ENCODE measurements at regions not wholly inside any gene's neighbourhood (a gene's known extent, or its start where the extent isn't known, plus 50 kb on each side); places are given as distances from the start of the nearest gene placed in this dataset.
A peak's percentile ranks its signal among the peaks of the same experiment; 100 is the strongest.
"Not testable (repeated sequence)": the region's sequence is repeated elsewhere in the genome, so short reads cannot be mapped to it uniquely, and the experiment has no call there.

DNA sequence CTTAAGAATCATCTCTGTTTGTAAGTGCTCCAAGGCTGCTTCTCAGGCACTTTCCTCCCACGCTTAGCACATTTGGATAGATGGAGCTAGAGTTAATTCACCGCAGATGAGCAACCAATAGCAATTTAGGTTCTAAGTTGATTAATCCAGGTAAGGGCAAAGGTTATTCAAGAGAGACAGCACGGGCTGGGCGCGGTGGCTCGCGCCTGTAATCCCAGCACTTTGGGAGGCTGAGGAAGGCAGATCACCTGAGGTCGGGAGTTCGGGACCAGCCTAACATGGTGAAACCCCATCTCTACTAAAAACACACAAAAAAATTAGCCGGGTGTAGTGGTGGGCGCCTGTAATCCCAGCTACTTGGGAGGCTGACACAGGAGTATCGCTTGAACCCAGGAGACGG lies 54.5 kb upstream of the UNC13C start:
- ATAC-seq; DNase-seq (ENCODE audit: missing footprints); intact Hi-C loops (cut with DNase I): not testable (repeated sequence)

DNA sequence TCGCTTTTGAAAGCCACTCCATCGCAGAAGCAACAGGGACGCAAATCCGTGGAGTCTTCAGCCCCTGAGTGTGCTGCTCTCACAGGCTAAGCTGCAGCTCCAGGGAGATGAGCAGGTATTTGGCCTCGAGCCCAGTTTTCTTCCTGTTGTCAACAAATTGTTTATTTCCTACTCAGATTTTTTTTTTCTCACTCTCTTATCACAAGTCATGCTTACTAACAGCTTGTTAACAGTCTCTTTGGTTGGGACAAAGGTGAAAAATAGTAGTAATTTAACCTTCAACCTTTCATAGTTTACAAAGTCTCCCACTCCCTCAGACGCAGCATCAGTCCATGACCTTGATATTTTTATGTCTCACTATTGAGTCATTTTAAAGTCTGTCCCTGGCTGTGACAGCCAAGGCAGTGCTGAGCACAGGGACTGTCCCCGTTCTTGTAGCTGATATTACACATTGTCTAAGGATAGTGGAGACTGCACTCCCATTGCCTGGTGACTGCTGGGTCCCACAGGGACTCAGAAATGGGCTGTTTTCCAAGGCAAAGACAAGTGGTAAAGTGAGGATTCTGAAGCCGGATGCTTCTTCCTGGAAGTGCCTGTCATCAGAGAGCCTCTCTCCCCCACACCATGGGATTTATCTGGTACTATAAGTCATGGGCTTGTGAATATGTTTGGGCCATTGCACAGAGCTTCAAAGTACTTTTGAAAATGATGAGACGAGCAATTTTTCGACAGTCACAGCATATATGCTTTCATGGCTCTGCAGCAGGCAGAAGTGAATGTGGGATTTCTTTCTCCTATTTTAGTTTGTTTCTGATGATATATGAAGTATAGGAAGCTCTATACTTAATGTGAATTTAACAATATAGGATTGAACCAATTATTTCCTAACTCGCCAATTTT lies 59.8 kb upstream of the UNC13C start:
- DNase-seq (ENCODE audit: missing footprints) (no peak), ATAC-seq (peak; percentile 59)
- intact Hi-C loops (cut with DNase I) = no loop called here

DNA sequence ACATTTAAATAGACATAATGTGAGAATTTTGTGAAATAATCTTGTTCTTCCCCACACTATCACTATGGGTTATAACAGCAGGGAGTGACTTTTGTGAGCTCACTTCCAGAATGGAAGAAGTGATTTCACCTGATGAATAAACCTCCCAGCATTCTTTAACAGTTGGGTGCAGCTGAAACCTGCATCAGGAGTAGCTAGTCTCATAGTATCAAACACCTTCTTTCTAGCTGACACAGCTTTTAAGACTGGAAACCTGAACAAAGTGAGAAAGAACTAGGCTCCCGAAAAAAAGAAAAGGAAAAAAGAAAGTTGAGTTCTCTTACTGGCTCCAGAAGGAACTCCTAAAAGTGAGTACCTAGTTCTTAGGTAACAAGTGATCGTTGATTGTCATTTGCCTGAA lies 61.1 kb upstream of the UNC13C start:
- DNase-seq (ENCODE audit: missing footprints) (no peak), ATAC-seq (no peak)
- intact Hi-C loops (cut with DNase I) = no loop called here

DNA sequence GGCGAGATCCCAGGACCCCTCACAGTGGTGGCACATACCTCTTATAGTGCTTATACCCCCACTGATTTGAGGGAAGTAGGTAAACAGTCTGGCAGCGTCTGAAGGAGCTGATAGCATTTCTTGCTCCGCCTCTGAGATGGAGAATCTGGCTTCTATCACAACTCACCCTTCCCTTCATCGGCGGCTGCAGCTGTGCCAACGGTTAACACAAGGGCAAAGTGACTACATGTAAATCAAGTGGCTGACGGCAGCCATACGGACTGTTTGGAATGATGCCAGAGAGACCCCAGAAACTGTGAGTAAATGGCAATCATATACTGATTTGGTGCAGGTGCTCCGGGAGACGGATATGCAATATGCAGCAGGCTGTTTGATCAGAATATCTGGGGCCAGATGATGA lies 66.8 kb upstream of the UNC13C start:
- ATAC-seq (no peak), DNase-seq (ENCODE audit: missing footprints) (no peak)
- intact Hi-C loops (cut with DNase I) = no loop called here

DNA sequence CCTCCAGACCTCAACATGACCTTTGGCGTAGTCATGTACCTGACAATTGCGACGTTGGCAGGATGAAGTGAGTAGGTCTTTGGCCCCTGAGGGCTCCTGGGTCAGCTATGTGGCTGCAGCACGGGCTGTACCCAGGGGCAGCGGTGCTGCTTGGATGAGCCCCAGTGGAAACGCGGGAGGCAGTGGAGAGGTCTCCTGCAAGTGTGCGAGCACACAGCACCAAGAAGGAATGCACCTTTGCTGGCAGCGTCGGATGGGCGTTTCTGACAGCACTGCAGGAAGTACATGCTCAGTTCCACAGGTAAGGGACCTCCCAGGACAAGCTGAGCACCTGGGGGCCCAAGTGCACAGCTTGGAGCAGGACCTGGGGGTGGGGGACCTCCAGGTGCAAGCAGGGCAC lies 67.4 kb upstream of the UNC13C start:
- intact Hi-C loops (cut with DNase I) = no loop called here
- DNase-seq (ENCODE audit: missing footprints) (no peak), ATAC-seq (no peak)

DNA sequence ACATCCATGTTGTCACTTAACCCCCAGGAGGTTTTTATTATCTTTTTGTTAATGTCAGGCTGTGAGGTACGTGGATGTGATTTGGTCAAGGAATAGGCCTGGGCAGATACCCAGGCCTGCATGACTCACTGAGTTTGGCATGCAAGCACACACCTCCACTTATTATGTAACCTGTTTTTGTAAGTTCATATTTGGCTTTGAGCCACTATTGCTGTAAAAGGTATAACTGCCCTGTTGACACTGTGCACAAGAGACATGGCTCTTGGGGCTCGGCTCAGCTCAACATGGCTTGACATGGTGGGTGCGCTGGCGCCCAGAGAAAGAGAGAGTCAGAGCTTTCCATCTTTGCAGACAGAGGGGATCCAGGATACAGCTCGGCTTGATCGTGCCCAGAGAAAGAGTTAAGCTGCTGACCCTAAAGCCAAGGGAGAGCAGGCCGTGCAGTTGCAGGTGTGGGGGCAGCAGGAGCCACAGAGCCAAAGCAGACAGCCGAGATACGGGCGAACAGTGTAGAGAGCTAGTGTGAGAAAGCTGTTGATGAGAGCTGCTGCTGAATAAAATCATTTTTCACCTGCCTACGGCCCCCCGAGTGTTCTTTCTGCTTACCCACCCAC lies 67.9 kb upstream of the UNC13C start:
- no peak for DNase-seq (ENCODE audit: missing footprints)
- intact Hi-C loops (cut with DNase I) = no loop called here
- ATAC-seq = no peak

DNA sequence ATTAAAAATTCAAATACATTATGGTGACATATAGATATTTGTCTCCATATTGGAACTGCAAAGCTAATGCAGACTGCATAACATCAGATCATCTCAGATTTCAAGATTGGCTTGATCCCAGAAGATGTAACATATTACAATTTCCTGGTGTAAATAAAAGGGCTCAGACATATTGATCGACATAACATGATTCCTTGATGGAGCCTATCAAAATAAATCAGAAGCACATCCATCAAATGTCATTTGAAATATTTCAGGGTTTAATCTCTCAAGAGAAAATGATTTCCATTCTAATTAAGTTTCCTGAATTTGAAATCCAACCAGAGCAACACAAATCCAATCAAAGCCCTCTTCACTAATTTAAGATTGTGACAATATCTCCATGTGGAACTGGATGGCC lies 75.1 kb upstream of the UNC13C start:
- intact Hi-C loops (cut with DNase I) = no loop called here
- ATAC-seq (no peak), DNase-seq (ENCODE audit: missing footprints) (no peak)

DNA sequence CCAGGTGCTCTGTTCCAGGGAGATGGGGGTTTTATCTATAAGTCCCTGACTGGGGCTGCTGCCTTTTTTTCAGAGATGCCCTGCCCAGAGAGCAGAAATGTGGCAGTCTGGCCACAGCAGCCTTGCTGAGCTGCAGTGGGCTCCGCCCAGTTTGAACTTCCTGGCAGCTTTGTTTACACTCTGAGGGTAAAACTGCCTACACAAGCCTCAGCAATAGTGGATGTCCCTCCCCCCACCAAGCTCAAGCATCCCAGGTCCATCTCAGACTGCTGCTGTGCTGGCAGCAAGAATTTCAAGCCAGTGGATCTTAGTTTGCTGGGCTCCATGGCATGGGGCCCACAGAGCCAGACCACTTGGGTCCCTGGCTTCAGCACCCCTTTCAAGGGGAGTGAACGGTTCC lies 84.8 kb upstream of the UNC13C start:
- DNase-seq (ENCODE audit: missing footprints); intact Hi-C loops (cut with DNase I); ATAC-seq: not testable (repeated sequence)

DNA sequence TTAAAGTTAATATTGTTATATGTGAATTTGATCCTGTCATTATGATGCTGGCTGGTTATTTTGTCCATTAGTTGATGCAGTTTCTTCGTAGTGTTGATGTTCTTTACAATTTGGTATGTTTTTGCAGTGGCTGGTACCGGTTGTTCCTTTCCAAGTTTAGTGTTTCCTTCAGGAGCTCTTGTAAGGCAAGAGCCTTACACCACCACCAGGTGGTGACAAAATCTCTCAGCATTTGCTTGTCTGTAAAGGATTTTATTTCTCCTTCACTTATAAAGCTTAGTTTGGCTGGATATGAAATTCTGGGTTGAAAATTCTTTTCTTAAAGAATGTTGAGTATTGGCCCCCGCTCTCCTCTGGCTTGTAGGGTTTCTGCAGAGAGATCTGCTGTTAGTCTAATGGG lies 86.4 kb upstream of the UNC13C start:
- ATAC-seq; intact Hi-C loops (cut with DNase I); DNase-seq (ENCODE audit: missing footprints): not testable (repeated sequence)

DNA sequence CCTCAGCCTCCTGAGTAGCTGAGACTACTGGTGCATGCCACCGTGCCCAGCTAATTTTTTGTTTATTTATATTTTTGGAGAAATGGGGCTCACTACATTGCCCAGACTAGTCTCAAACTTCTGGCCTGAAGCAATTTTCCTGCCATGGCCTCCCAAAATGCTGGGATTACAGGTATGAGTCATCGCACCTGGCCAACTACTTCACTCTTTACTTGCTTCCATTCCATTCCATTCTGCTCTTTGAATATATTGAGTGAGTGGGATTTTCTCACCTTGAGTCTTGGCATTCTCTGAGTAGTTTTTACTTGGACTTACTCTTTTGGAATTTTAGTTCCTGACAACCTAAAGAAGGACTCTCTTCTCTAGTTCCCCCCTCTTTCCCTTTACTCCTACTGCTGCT lies 93.8 kb upstream of the UNC13C start:
- no peak for ATAC-seq
- intact Hi-C loops (cut with DNase I) = no loop called here
- no peak for DNase-seq (ENCODE audit: missing footprints)

DNA sequence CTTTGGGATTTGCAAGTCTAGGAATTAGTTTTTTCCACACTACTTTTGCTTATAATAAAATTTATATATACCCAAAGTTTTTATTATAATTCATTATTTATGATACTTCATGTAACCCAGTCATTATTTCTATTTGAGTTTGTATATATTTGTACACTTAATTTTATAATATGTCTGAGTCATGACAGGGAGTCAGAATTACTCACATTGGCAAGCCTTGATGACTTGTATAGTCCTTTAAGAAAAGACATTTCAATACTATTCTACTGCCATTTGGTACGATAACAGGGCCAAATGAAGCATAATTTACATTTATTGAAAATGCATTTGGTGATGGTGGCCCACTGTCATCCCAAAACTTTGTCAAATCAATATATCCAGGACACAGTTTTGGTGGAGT lies 95.9 kb upstream of the UNC13C start:
- DNase-seq (ENCODE audit: missing footprints) (no peak), ATAC-seq (no peak)
- intact Hi-C loops (cut with DNase I) = no loop called here

DNA sequence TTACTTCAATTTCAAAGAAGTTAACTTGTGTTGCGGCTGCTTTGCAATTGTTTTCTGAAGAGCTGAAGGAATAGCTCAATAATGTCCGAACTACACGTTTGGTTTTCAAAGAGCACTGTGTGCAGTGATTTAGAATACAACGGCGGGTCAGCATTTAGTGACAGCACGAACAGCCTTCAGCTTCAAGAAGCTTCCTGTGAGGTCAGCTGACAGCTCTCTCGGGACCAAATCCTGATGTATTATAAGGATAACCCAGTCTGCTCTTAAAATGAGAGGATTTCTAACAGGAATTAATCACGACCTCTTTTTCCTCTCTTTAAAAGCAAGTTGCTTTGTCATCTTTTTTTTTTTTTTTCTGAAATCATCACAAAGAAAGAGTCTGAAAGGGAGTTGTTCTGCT lies 97.9 kb upstream of the UNC13C start:
- DNase-seq (ENCODE audit: missing footprints) (peak; percentile 61), ATAC-seq (no peak)
- intact Hi-C loops (cut with DNase I) = no loop called here

DNA sequence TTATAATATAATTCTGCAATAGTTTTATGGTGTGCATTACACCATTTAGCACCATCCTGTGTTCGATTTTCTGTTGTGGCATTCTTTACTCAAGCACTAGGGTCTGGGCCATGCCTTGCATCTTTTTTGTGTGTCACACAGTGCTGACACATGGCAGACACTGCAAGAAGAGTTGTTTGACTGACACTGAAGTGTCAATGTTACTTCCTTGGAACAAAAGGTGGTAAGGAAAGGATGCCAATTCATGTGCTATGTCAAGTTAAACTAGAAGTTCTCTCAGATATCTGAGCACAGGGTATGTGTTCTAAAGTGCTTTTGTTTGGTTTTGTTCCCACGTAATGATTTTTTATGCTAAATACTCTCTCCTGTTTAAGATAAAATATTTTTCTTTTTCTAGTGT lies 102.5 kb upstream of the UNC13C start:
- intact Hi-C loops (cut with DNase I) = no loop called here
- ATAC-seq (no peak), DNase-seq (ENCODE audit: missing footprints) (no peak)

DNA sequence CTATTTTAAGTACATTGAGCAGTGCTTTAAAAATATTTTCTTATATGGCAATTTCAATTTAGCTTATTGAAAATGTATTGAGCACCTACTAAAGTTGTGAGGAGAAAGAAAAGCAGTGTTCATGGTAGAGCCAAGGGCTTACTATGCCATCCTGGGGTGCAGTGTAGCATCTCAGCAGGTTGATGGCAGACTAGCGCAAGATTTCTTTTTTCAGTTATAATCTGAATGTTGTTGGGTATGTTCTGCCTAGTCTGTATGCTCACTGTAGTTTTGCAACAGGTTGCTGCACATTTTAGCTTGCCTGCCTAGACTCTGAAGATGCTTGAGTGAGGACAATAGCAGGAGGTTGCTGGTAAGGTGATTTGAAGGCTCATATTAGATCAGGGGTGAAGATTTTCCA lies 103.1 kb upstream of the UNC13C start:
- ATAC-seq = no peak
- intact Hi-C loops (cut with DNase I) = no loop called here
- no peak for DNase-seq (ENCODE audit: missing footprints)

DNA sequence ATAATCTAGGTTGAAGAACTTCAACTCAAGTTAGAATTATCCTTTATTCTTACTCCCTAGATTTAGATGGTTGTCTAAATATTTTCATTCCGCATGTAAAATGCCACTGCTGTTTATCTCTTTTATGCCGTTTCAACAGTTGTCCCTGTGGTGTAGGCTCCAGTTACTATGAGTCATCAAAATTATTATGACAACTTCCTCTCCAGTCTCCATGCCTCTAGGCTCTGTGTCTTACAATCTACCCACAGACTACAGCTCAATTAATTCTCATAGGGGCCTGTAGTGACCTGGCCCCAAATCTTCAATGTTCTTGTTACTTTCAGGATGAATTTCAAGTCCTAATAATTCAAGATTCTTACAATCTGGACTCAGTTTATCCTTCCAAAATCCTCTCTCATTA lies 105.8 kb upstream of the UNC13C start:
- intact Hi-C loops (cut with DNase I) = no loop called here
- DNase-seq (ENCODE audit: missing footprints) (no peak), ATAC-seq (no peak)

DNA sequence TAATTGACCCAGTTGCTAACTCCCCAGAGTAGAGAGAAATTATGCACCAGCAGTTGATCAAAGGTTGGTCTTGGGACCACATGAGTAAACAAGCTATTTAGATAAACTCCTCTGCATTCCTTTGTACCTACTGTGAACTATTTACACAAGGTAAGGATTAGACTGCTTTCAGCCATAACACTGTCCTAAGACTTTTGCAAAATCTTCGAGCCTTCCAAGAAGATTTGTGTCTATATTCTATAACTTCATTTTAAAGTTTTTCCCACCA lies 108.5 kb upstream of the UNC13C start:
- DNase-seq (ENCODE audit: missing footprints) (no peak), ATAC-seq (no peak)
- intact Hi-C loops (cut with DNase I) = no loop called here

DNA sequence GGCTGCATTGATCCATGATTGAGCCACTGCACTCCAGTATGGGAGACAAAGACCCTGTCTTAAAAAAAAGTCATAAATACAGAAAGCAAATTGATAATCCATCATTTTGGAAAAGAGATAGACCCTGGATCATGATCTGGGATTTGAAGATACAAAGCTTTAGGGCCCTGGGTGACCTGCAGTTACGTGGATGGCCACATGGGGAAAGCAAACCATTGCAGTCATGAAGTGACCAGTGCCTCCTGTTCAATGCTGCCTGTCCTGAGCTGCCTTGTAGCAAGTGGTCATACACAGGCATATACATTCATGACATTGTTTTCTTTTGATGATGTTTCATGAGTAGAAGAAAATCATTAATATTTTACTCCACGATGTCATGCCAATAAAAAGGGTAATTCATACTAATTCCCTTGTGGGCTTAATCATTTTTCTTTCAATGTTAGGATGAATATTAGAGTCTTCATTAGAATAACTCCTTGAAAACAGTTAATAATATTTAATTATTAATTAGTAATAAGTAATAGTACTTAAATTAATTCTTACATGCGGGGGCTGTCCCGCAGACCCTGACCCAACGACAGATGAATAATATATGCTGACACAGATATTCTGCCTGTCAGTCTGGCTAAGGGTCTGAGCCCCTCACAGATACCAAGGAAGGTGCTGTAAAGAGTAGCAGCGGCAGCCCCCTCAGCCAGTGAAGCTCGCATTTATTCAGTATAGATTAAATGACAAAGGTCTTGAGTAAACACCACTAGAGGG lies 109.0 kb upstream of the UNC13C start:
- no peak for ATAC-seq
- intact Hi-C loops (cut with DNase I) = no loop called here
- no peak for DNase-seq (ENCODE audit: missing footprints)

DNA sequence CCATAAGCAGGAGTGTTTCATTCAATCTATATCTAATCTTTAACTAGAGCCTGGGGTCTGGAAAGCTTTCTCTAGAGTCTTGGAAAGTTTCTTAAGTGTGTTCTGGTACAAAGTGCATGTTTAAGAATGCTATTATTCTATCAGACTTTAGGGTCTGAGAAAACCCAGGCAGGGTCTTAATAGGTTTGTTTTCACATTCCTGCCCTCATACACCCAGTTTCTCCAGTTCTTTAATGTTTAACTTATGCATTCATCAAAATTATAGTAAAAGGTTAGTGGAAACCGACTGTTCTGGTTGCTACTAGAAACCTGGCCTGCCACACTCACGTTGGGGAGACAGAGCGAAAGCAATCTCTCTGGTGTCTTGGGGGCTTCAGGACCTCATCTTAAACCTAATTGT lies 102.9 kb upstream of the WDR72 start:
- DNase-seq (ENCODE audit: missing footprints) (no peak), ATAC-seq (no peak)
- intact Hi-C loops (cut with DNase I) = no loop called here

DNA sequence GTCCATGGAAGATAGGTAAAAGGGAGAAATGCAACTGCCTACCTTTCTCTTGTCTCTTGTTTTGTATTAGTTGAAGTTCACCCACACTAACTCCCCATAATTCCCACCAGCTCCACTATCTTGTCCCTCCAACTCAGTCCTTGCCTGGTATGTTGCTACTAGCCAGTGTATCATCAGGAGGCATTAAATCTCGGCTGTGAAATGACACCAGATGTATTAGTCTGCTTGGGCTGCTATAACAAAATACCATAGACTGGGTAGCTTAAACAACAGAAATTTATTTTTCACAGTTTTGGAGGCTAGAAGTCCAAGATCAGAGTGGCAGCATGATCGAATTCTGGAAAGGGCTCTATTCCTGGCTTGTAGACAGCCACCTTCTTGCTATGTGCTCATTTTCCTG lies 102.3 kb upstream of the WDR72 start:
- intact Hi-C loops (cut with DNase I) = no loop called here
- ATAC-seq (no peak), DNase-seq (ENCODE audit: missing footprints) (no peak)
